ACC112 (cell line): ENCODE measurements at regions not wholly inside any gene's neighbourhood (a gene's known extent, or its start where the extent isn't known, plus 50 kb on each side); places are given as distances from the start of the nearest gene placed in this dataset.

ENCODE experiments used
- H2AFZ ChIP-seq: fragments of 200-600 bp; sonication (generic); one replicate; pipeline ENCODE4 v1.6.0; 2017; ENCODE audit warnings: antibody characterized with exemption, low read length; ENCODE audit not compliant: unreplicated experiment
- H3K27ac ChIP-seq: fragments of 200-600 bp; sonication (generic); 2 replicates; pipeline ENCODE4 v1.5.1; 2014; ENCODE audit warnings: low read depth, mild to moderate bottlenecking, antibody characterized with exemption, low read length, moderate library complexity
- H3K27me3 ChIP-seq: fragments of 200-600 bp; sonication (generic); 2 replicates; pipeline ENCODE4 v1.6.1; 2014; ENCODE audit warnings: mild to moderate bottlenecking, antibody characterized with exemption, low read length, moderate library complexity, mixed read lengths; ENCODE audit not compliant: insufficient read depth
- H3K36me3 ChIP-seq: fragments of 200-600 bp; sonication (generic); 2 replicates; pipeline ENCODE4 v1.6.1; 2016; ENCODE audit warnings: mild to moderate bottlenecking, antibody characterized with exemption, low read length, moderate library complexity, mixed read lengths; ENCODE audit not compliant: insufficient read depth
- H3K4me1 ChIP-seq: fragments of 200-600 bp; sonication (generic); one replicate; pipeline ENCODE4 v1.6.1; 2016; ENCODE audit warnings: low read length, mixed read lengths; ENCODE audit not compliant: insufficient read depth, unreplicated experiment, control insufficient read depth
- H3K4me3 ChIP-seq: fragments of 200-600 bp; sonication (generic); 2 replicates; pipeline ENCODE4 v1.5.1; 2014; ENCODE audit warnings: mild to moderate bottlenecking, low read depth, low read length
- H3K79me2 ChIP-seq: fragments of 200-600 bp; sonication (generic); one replicate; pipeline ENCODE4 v1.6.0; 2016; ENCODE audit warnings: low read length; ENCODE audit not compliant: control insufficient read depth, unreplicated experiment, insufficient read depth

DNA sequence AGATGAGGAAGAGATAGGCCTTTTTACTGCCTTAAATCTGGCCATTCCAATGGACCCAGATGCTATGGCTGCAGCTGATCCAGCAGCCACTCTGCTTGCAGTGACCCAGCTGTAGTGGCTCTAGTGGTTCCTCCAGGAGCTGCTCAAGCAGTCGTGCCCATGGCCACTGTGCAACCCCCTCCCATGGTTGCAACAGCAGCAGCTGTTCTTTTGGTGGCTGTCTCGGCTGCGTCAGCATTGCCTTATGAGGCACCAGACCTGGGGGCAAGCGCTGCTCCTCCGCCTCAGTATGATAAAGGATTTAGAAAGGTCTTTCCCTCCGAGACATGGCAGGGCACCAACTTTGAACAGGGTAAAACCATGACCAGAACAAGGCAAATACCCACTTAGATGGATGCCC, 384.9 kb upstream of the DCC start:
- no peaks in the 10 kb centered on the region for H3K36me3 ChIP-seq
- H3K4me3 ChIP-seq = no peak overlapping the region
- H3K27me3 ChIP-seq = no peaks in the 10 kb centered on the region
- H3K27ac ChIP-seq = no peak overlapping the region
- H3K4me1 ChIP-seq = no peaks in the 10 kb centered on the region
- H3K79me2 ChIP-seq = no peaks in the 10 kb centered on the region
- H2AFZ ChIP-seq = no peak overlapping the region

DNA sequence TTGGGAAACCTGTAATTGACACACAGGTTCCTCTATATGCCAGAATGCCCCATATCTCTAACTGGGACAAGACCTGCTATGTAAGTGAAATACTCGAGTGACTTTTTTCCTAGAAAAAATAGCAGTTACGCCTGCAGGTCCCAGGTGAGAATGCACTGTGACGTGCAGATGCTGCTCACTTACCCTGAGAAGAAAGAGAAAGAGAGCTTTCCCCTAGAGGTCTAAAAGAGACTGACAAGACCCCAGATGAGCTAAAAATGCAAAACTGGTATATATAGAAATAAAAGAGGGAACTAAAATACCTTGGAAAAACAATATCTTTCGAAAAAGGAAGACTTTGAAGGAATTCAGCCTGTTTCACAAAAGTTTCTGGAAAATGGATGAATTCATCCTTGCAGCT, 383.0 kb upstream of the DCC start:
- Histone ChIP-seq H3K36me3 (no peaks in the 10 kb centered on the region), H3K4me3 (no peak overlapping the region)

DNA sequence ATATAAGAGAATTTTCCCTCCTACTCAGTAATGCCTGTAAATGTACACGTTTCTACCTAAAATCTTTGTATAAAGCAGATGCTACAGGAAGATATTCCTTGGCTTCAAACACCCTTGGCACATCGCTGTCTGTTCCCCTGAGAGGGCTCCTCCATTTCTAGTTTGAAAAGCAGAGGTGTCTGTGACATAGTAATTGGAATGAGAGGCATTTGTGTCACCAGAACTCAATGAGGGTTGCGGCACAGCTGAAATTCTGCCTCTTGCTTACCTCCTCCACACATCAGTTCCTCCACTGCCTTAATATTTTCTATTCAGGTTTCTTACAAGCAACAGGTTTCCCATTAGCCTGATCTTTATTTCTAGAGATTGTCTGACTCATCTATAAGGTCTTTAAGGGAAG, 359.9 kb upstream of the DCC start:
- H3K4me3 ChIP-seq = no peak overlapping the region
- no peak overlapping the region for H2AFZ ChIP-seq
- no peaks in the 10 kb centered on the region for H3K27me3 ChIP-seq
- H3K4me1 ChIP-seq = no peaks in the 10 kb centered on the region
- no peaks in the 10 kb centered on the region for H3K79me2 ChIP-seq
- H3K27ac ChIP-seq = no peak overlapping the region
- H3K36me3 ChIP-seq = no peaks in the 10 kb centered on the region

More for the DNA sequence above, 383.0 kb upstream of the DCC start:
- Histone ChIP-seq H3K4me1 (no peaks in the 10 kb centered on the region), H2AFZ (no peak overlapping the region), H3K79me2 (no peaks in the 10 kb centered on the region), H3K27me3 (no peaks in the 10 kb centered on the region), H3K27ac (no peak overlapping the region)

DNA sequence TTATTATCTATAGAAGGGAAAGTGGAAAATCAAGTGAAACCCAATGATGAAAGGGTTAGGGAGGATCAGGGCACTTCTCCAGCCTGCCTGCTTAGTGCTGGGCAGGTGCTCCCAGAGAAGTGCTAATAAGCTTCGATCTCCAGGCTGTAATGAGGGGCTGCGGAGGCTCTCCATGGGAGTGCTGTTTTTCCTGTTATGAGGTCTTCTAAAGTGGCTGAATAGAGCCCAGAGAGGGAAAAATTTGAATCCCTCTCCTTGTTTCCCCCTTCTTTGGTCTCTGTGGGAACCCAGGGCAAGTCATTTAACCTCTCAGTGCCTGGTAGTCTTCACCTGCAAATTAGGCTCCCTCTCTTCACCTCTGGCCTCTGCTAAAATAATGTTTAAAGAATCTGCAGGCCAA, 351.7 kb upstream of the DCC start:
- H3K36me3 ChIP-seq = no peaks in the 10 kb centered on the region
- no peak overlapping the region for H3K4me3 ChIP-seq
- no peak overlapping the region for H3K27ac ChIP-seq
- no peak overlapping the region for H2AFZ ChIP-seq
- no peaks in the 10 kb centered on the region for H3K4me1 ChIP-seq
- no peaks in the 10 kb centered on the region for H3K79me2 ChIP-seq
- no peaks in the 10 kb centered on the region for H3K27me3 ChIP-seq

DNA sequence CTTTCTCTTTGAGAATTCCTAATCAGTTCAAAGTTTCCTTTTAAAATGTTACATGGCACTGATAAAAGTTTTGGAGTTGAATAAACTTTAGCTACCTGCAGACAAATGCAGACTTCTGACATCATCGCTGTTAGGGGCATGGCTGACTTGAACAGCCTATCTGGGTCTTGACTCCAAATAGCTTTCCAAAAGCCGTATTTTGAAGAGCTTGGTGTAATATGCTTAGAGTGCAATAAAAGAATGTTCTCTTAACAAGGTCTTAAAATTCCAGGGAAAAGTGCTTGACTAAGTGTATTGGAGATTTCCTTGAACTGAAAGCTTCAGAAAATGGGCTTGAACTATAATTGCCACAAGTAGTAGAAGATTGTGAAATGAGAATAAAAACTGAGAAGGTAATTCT, 342.9 kb upstream of the DCC start:
- Histone ChIP-seq H3K27me3 (no peaks in the 10 kb centered on the region), H3K27ac (no peak overlapping the region), H3K4me1 (no peaks in the 10 kb centered on the region), H3K4me3 (no peak overlapping the region), H3K36me3 (no peaks in the 10 kb centered on the region), H2AFZ (no peak overlapping the region), H3K79me2 (no peaks in the 10 kb centered on the region)

DNA sequence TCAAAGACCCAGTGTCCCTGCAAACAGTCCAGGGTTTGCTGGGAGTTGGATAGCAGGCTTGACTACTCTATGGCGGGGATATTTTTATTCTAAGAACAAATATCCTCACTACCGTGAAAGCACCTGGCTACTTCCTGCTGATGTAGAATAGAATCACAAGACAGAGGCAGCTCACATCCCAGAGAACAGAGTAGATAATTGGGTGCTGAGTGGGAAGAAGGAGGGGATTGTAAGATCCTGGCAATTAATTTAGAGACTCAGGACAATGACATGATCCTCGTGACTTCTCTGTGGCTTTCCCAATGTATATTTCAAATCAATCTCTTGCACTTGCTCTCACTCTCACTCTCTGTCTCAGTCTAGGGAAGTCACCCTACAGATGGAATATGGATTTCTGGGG, 341.9 kb upstream of the DCC start:
- no peaks in the 10 kb centered on the region for H3K27me3 ChIP-seq
- no peak overlapping the region for H3K27ac ChIP-seq

DNA sequence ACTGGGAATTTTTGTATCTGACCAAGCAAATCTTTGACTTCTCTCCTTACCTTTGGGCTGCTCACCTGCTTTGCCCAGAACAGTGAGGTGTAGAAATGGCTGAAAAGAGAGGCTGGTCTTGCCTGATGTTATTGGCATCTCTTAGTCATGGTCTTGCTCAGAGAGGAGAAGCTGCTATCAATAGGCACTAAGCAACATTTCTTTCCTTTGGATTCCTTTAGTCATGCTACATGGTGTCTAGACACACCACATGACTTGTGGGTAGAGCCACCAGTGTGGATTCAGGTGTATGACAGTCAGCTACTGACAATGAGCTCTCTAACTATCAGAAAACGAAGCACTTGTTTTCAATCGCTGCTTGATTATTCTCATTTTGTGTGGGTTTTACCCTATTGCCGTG, 341.3 kb upstream of the DCC start:
- Histone ChIP-seq H3K79me2 (no peaks in the 10 kb centered on the region), H3K36me3 (no peaks in the 10 kb centered on the region), H3K4me1 (no peaks in the 10 kb centered on the region), H3K4me3 (no peak overlapping the region), H3K27ac (no peak overlapping the region), H3K27me3 (no peaks in the 10 kb centered on the region), H2AFZ (no peak overlapping the region)

More for the DNA sequence above, 341.9 kb upstream of the DCC start:
- Histone ChIP-seq H3K36me3 (no peaks in the 10 kb centered on the region), H2AFZ (no peak overlapping the region), H3K79me2 (no peaks in the 10 kb centered on the region), H3K4me3 (no peak overlapping the region), H3K4me1 (no peaks in the 10 kb centered on the region)

DNA sequence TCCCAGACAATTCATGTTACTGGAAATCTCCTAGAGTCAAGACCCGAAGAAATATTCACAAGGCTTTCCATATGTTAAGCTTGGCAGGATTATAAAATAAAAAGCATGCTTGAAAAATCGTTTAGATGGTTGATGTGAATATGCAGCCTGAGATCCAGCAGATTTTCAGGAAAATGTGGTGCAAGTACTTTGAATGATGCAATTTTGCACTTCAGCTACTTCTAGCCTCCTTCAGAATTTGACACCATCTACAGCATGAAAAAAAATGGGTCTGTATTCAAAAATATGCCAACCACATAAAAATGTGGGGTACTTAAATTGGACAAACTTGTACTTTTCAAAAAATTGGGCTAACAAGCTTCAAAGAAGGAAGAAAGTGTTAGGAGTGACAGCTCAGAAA, 340.6 kb upstream of the DCC start:
- H2AFZ ChIP-seq = no peak overlapping the region
- no peak overlapping the region for H3K27ac ChIP-seq

DNA sequence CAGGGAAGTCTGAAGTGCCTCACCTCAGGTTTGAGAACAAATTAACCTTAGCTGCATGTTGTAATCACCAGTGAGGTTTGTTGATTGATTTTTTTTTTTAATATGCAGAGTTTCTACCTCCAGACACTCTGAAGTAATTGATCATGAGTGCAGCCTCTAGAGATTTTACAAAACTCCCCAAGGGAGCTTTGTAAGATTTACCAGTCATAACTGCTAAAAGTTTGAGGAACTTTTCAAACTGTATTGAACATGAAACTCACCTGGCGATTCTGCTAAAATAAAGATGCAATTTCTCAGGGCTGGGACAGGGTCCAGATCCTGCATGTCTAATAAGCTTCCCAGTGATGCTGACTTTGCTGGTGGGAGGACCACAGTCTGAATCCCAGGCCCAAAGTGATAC, 339.6 kb upstream of the DCC start:
- Histone ChIP-seq H3K27ac (no peak overlapping the region), H3K4me3 (no peak overlapping the region), H3K4me1 (no peaks in the 10 kb centered on the region), H3K79me2 (no peaks in the 10 kb centered on the region), H2AFZ (no peak overlapping the region), H3K27me3 (no peaks in the 10 kb centered on the region), H3K36me3 (no peaks in the 10 kb centered on the region)

More for the DNA sequence above, 340.6 kb upstream of the DCC start:
- no peaks in the 10 kb centered on the region for H3K4me1 ChIP-seq
- H3K27me3 ChIP-seq = no peaks in the 10 kb centered on the region
- no peaks in the 10 kb centered on the region for H3K36me3 ChIP-seq
- no peak overlapping the region for H3K4me3 ChIP-seq
- no peaks in the 10 kb centered on the region for H3K79me2 ChIP-seq

DNA sequence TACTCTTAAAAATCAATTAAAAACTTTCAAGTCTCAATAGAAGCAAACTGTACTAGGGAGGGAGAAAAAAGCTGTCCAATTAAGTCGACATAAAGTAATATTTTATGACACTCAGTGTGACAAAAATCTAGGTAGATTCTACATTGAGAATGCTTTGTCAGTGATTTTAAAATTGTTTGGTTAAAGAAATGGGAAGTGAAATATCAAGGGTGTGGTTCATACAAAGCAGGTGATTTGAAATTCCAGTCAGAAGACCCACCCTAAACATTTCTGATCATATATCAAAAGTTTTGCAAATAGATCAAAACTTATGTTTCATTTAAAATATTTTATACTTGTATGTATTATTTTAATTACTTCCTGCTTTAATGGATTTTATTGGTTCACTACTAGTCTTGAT, 338.9 kb upstream of the DCC start:
- Histone ChIP-seq H2AFZ (no peak overlapping the region), H3K36me3 (no peaks in the 10 kb centered on the region), H3K4me3 (no peak overlapping the region), H3K79me2 (no peaks in the 10 kb centered on the region), H3K27me3 (no peaks in the 10 kb centered on the region), H3K4me1 (no peaks in the 10 kb centered on the region), H3K27ac (no peak overlapping the region)

DNA sequence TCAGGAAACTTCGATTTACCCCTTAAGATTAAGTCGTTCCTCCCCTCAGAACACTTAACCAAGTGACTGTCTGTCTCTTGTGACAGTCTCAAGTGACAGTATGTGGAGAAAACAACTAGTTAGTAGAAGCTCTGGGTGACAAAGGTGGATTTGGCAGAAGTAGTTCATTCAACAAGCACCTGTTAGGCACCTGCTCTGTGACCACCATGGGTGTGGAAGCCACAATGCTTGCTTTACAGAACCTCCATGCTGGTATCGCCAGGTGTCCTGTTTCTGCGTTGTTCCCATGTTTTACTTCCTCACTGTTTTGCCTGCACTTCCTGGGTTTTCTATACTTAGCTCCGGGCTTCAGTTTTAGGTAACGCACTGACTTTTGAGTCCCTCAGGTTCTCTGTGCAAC, 337.4 kb upstream of the DCC start:
- no peaks in the 10 kb centered on the region for H3K36me3 ChIP-seq
- H3K4me1 ChIP-seq = no peaks in the 10 kb centered on the region
- H3K27ac ChIP-seq = no peak overlapping the region
- no peak overlapping the region for H2AFZ ChIP-seq
- H3K4me3 ChIP-seq = no peak overlapping the region
- no peaks in the 10 kb centered on the region for H3K27me3 ChIP-seq
- no peaks in the 10 kb centered on the region for H3K79me2 ChIP-seq

DNA sequence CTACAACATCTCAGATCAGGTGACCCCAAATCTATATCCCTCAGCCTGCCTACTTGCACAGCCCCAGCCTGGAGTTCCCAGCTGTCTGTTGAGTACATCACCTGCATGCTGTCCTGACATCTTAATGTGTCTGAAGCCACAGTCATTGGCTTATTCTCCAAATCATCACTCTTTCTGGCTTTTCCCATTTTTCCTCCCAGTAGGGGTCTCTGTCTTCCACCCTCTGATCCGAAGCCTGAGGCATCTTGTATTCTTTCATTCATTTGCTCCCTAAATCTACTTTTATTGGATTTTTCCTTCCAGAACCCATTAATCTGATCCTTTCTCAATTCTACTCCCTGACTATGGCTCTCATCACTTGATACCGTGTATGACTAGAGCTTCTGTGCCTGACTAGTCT, 332.9 kb upstream of the DCC start:
- H3K27me3 ChIP-seq = no peaks in the 10 kb centered on the region
- no peaks in the 10 kb centered on the region for H3K4me1 ChIP-seq
- no peak overlapping the region for H3K4me3 ChIP-seq
- no peaks in the 10 kb centered on the region for H3K79me2 ChIP-seq
- H3K27ac ChIP-seq = no peak overlapping the region
- H3K36me3 ChIP-seq = no peaks in the 10 kb centered on the region
- H2AFZ ChIP-seq = no peak overlapping the region
